ENCODE measurements at regions not wholly inside any gene's neighbourhood (a gene's known extent, or its start where the extent isn't known, plus 50 kb on each side); places are given as distances from the start of the nearest gene placed in this dataset.

DNA sequence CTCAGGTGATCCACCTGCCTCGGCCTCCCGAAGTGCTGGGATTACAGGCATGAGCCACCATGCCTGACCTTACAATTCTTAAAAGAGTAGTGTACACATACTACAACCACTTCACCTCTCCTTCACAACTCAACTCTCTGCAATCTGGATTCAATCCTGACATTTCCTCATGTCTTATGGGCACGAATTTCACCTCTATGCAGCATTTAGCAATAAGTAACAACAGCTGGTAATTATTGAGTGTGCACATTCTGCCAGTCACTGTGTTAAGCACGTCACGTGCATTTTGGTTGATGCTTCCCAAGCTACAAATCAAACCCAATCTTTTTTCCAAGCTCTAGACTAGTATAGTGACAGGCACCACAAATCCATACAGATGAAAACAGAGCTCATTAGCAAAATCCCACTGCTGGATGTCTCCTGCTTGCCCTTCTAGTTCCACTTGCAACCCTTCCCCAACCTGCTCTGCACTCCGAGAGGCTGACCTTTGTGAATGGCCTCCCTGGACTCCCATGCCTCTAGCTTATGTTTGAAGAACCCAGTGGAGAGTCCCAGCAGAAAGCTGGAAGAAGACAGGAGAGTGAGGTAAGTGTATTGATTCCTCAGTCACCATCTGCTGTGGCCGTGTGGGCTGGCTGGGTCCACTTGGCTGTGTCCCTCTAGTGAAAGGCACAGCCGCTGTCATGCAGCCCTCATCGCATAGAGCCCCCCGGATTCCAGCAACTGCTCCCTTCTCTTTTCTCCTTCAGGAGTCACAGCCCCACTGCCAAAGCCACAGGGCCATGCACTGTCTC, 176.5 kb downstream of the MEX3B start:
- no peaks in the 10 kb centered on the region for H3K36me3 ChIP-seq
- TF ChIP-seq, protein P1, sequence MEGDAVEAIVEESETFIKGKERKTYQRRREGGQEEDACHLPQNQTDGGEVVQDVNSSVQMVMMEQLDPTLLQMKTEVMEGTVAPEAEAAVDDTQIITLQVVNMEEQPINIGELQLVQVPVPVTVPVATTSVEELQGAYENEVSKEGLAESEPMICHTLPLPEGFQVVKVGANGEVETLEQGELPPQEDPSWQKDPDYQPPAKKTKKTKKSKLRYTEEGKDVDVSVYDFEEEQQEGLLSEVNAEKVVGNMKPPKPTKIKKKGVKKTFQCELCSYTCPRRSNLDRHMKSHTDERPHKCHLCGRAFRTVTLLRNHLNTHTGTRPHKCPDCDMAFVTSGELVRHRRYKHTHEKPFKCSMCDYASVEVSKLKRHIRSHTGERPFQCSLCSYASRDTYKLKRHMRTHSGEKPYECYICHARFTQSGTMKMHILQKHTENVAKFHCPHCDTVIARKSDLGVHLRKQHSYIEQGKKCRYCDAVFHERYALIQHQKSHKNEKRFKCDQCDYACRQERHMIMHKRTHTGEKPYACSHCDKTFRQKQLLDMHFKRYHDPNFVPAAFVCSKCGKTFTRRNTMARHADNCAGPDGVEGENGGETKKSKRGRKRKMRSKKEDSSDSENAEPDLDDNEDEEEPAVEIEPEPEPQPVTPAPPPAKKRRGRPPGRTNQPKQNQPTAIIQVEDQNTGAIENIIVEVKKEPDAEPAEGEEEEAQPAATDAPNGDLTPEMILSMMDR (IDR thresholded peaks at IDR 0.05), result no peak
- TF ChIP-seq POLR2A (IDR thresholded peaks at IDR 0.05), result no peak
- H3K27ac ChIP-seq, result no peak overlapping the region
- intact Hi-C loops (cut with DNase I), result no loop called here
- H3K4me1 ChIP-seq, result no peaks in the 10 kb centered on the region
- no peak for DNase-seq
- WGBS, 2 donors, result 77 to 89% methylated on average over 9 to 10 of the region's 10 CpGs
- H3K9me3 ChIP-seq, result no peaks in the 10 kb centered on the region
- no peaks in the 10 kb centered on the region for H3K27me3 ChIP-seq
- no peak overlapping the region for H3K4me3 ChIP-seq

DNA sequence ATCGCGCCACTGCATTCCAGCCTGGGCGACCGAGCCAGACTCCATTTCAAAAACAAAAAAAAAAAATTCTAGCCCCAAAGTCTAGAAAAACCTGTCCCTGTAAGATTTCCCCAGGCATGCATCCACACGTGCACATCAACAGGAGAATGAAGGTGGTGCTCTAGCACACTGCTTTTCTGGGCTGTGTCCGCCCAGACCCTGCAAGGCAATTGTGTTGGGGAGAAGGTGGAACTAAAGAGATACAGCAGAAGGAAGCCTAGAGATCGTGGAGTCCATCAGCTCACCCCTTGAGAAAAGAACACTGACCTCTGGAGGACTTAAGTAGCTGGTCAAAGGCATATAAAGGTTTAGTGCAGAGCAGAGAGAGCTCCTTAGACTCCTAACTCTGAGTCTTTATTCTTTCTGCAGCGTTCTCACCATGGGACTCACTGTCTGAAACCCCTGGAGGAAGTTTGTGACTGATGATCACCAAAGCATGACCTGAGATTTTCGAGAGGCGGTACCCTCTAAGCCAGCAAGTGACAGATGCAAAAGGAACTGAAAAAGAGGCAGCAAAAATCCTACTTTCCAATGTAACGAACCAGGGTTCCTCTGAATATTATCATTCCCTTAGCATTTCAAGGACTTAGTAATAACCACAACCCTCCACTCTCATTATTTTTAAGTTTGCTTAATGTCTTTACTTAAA, 179.8 kb downstream of the MEX3B start:
- intact Hi-C loops (cut with DNase I), result no loop called here
- WGBS, 2 donors, result 79 to 84% methylated on average over 7 to 11 of the region's 11 CpGs
- H3K4me1 ChIP-seq, result no peaks in the 10 kb centered on the region

DNA sequence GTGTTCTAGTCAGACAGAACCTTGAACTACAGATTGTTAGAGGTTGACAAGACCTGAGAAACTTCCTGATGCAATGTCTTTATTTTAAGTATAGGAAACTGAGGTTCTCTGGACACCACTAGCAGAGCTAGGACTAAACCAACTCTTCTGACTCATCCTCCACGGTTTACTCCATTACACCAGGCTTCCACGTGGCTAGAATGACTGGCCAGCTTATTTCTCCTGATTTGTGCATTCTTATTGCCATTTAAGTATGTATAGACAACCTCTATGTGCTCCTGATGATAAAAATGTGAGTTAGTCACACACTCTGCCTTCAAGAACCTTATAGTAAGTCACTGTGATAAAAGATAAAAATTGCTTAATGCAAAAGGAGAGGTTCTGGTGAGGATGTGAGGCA, 182.7 kb downstream of the MEX3B start:
- H3K4me3 ChIP-seq, result no peak overlapping the region
- no peaks in the 10 kb centered on the region for H3K4me1 ChIP-seq
- no peaks in the 10 kb centered on the region for H3K9me3 ChIP-seq
- no peaks in the 10 kb centered on the region for H3K27me3 ChIP-seq
- intact Hi-C loops (cut with DNase I), result no loop called here
- DNase-seq, result no peak
- WGBS, 2 donors, result 35 to 42% methylated on average over 2 of the region's 2 CpGs
- H3K27ac ChIP-seq, result no peak overlapping the region
- no peaks in the 10 kb centered on the region for H3K36me3 ChIP-seq
- no peak for TF ChIP-seq POLR2A (IDR thresholded peaks at IDR 0.05)
- TF ChIP-seq, protein P1 (IDR thresholded peaks at IDR 0.05), result no peak

More for the DNA sequence above, 179.8 kb downstream of the MEX3B start:
- Histone ChIP-seq H3K27me3 (no peaks in the 10 kb centered on the region), H3K4me3 (no peak overlapping the region), H3K9me3 (no peaks in the 10 kb centered on the region), H3K27ac (no peak overlapping the region), H3K36me3 (no peaks in the 10 kb centered on the region)
- TF ChIP-seq, protein P1 (IDR thresholded peaks at IDR 0.05), result no peak
- TF ChIP-seq POLR2A (IDR thresholded peaks at IDR 0.05), result no peak
- DNase-seq, result no peak

DNA sequence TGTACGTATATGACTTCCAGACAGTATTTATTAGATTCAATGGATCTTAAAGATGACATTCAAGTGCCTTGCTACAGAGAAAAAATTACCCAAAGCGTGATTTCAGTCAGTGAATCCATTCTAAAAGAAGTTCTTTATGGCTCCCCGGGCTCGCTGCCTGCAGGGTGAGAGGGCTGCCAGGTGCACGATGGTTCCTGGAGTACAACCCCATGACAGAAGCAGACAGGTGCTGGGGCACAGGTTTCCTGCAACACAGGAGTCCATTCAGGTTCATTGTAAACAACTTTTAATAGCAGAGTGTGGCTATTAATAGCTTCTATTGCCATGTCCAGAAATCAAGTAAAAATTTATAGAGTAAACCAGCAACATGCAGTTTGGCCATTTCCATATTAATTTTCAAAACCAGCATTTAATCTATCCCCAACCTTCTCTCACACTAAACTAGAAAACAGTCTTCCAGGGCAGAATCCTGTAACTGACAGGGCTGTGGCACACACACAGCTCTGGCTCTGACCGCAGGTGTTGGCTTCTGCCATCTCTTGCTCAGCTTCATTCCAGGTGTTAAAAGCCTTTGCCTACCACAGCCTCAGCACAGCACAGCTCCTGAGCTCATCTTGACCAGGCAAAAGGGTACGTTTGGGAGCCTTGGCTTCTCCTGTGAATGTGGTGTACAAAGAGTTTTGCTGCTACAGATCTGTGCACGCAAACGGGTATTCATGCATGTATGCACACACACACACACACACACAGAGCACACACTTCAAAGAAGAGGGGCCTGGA, 185.9 kb downstream of the MEX3B start:
- H3K27me3 ChIP-seq, result no peaks in the 10 kb centered on the region
- H3K36me3 ChIP-seq, result no peaks in the 10 kb centered on the region
- H3K4me1 ChIP-seq, result no peaks in the 10 kb centered on the region
- no peak for DNase-seq
- no peak for TF ChIP-seq POLR2A (IDR thresholded peaks at IDR 0.05)
- TF ChIP-seq, protein P1 (IDR thresholded peaks at IDR 0.05), result no peak
- H3K9me3 ChIP-seq, result no peaks in the 10 kb centered on the region
- no peak overlapping the region for H3K27ac ChIP-seq
- no peak overlapping the region for H3K4me3 ChIP-seq
- WGBS, 2 donors, result 73% methylated on average over 9 of the region's 9 CpGs
- intact Hi-C loops (cut with DNase I), result no loop called here

DNA sequence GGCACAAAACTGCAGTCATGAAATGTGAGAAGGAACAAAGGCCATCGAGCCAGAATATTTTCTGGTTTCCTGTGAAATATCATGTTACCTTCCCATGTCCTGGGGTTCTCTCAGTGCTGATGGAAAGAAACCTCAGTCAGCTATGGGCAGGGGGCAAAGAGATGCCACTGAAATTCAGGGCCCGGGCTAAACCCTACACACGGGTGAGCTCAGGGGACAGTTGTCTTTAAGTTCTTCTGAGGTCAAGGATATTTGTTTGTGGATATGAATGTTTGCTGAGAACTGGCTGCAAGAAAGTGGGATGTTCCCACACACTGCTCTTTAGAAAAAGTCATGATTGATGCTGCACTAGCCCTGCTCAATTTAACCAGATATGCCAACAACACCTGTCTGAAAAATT, 187.2 kb downstream of the MEX3B start:
- WGBS, 2 donors, result 32 to 62% methylated on average over 3 of the region's 3 CpGs
- intact Hi-C loops (cut with DNase I), result no loop called here

More for the DNA sequence above, 187.2 kb downstream of the MEX3B start:
- H3K27me3 ChIP-seq, result no peaks in the 10 kb centered on the region
- H3K9me3 ChIP-seq, result no peaks in the 10 kb centered on the region
- H3K27ac ChIP-seq, result no peak overlapping the region
- DNase-seq, result no peak
- no peak overlapping the region for H3K4me3 ChIP-seq
- TF ChIP-seq, protein P1 (IDR thresholded peaks at IDR 0.05), result no peak
- TF ChIP-seq POLR2A (IDR thresholded peaks at IDR 0.05), result no peak
- H3K4me1 ChIP-seq, result no peaks in the 10 kb centered on the region
- H3K36me3 ChIP-seq, result no peaks in the 10 kb centered on the region

All from esophagus squamous epithelium (tissue), 5 donors.